ENCODE measurements at regions not wholly inside any gene's neighbourhood (a gene's known extent, or its start where the extent isn't known, plus 50 kb on each side); places are given as distances from the start of the nearest gene placed in this dataset.

DNA sequence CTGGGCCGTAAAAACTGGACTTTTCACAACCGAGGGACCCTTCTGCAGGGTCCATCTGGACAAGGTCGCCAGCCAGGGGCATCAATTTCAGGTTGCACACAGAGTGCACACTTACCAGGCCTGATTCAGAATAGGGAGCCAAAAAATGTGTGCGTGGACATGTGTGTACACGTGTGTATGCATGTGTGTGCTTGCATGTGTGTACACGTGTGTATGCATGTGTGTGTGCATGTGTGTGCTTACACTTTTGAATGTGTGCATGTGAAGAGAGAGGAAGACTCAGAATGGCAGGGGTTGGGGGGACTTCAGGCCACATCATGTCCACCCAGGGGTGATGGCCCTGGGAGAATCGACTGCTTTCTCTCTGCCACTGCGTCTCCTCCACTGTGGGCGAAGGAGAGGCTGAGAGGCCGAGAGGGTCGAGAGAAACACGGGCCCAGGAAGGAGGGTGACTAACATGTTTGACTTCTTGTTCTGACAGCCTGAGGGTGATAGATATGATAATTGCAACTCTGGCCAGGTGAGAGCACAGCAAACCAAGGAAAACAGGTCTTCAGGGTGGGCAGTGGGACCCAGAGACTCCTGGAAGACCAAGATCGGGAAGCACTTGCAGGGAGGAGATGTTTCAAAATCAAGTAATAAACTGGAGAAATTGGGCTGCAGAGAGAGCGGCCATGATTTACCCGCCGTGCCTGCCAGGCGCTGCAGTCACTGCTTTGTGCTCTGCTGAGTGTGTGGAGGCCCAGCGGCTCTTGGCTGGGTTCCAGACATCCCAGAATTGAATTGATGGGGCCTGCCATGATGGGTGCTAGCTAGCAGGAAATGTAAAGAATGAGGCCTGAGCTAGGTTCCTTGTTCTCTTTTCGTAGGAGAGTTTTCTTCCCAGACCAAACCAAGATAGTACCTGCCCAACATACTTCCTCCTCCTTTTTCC is 310.8 kb downstream of the QKI start:
- DNase-seq: no peak

DNA sequence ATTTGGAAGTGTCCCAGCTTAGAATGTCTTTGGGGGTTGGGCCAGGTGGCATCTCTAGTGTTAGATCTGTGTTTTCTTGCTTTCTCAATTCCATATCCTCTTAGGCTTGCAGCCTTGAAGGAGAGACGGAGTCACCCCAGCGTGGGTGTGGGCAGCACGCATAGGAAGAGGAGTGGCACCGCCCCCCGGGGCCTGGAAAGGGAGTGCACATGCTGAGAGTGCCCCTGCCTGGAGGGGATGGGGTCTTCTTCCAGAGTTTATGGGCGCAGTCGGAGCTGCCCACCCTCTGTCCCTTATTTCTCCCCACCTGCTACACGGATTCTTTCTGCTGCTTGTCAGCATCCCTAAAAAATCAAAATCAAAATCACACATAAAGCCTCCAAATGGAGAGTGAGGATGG is 309.7 kb downstream of the QKI start:
- no peak for DNase-seq

DNA sequence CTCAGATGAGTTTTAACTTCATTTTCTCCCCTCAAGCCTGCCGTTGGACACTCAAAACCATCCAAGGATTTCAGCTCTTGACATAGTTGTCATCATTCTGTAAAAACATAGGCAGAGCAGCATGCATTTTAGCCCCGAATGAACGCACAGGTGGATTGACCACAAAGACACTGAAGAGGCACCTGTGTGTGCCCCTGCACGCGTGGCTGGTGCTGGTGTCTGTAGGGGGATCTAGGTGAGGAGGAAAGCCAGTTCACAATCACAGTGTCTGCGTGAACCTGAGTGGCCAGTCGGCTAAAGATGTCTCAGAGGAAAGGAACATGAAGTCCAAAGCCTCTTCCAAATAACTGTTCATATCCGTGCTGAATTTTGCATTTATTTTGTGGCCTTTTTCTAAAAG is 309.2 kb downstream of the QKI start:
- DNase-seq: no peak

DNA sequence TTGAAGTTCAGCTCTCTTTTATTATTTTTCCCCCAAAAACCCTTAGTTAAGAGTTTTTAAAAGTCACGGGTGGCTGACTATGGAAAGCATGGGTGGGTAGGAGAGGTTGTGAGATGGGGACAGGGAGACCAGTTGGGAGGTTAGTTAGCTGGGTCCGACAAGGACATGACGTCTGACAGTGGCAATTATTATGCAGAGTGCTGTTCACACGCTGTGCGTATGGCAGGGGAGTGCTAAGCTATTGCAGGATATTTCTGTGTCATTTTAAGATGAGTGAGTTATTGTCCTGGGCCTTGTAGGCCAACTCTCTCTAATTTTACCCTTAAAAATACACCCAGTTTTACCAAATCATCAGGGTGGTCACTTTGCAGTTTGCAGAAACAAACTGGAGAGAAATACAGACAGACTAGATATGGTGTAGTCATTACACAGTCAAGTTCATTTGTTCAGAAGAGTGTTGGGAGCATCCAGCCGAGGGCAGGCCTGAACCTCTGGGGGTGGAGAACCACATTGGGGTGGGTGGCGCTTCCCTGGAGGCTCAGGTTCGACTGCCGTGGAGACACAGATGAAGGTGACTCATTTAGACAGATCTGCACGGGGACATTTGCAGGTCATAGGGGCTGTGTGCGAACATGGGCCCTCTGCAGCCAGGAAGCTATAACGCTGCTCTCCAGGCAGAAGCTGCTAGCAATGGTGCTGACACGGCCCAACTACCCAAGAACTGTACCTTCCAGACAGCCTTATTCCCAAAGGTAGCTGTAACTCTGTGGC is 307.6 kb downstream of the QKI start:
- DNase-seq: no peak

DNA sequence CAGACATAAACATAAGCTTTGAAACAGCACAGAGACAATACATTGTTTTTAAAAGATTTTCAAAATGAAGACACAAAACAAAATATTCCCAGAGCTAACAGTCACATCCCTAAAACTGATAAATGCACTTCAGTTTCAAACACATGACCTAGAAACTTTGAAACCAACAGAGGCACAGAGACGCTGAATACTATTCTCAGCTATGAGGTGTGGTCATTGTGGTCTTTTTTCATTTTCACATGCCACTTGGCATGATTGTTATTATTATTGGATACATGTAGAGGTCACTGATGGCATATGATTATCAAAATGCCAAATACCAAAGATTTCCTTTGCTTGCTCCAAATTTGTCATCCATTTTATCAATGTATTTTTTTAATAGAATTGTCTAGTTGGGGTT is 306.9 kb downstream of the QKI start:
- DNase-seq: no peak

DNA sequence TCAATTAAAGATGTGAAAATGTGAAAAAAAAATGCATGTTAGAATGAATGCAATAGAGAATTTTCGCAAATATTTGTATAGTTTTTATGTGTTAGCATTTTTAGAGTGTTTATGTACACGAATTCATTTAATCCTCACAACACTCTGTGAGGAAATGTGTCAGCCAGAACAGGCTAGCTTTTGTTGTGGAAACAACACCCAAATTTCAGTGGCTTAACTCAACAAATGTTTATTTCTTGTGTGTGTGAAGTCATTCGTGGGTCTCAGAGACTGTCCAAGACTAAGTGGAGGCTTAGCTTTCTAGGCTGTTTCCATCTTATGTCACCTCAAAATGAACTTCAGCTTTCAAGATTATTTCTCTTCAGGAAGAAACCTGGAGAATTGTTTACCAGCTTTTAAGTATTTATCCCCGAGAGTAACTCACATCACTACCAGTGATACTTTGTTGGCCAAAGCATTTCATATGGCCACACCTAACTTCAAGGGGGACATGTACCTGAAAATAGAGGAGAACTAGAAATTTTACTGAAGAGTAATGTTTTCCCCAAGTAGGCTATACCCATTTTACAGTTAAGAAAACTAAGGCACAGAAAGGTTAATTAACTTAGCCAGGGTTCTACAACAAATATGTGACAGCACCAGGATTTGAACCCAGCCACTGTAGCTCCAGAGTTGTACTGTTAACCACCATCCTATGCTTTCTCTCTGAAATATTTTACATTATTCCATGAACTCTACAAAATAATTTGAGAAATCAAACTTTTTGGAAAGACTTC is 306.1 kb downstream of the QKI start:
- DNase-seq: no peak

DNA sequence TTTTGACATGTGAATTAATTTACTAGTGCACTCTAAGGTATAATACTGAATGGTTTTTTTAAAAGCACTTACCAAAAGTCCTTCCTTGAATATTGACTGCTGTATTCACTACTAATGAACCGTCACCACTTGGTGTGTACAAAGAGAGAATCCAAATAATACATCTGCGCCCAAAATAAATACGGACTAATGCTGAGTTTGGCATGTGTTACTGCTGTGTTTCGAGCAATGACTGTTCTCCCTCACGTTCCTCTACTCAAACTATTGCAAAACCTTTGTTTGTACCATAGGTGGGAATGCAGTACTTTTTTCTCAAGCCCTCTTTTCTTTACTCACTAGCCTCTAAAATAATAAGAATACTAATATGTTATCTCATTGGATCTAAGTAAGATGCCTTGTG is 305.5 kb downstream of the QKI start:
- DNase-seq: no peak

DNA sequence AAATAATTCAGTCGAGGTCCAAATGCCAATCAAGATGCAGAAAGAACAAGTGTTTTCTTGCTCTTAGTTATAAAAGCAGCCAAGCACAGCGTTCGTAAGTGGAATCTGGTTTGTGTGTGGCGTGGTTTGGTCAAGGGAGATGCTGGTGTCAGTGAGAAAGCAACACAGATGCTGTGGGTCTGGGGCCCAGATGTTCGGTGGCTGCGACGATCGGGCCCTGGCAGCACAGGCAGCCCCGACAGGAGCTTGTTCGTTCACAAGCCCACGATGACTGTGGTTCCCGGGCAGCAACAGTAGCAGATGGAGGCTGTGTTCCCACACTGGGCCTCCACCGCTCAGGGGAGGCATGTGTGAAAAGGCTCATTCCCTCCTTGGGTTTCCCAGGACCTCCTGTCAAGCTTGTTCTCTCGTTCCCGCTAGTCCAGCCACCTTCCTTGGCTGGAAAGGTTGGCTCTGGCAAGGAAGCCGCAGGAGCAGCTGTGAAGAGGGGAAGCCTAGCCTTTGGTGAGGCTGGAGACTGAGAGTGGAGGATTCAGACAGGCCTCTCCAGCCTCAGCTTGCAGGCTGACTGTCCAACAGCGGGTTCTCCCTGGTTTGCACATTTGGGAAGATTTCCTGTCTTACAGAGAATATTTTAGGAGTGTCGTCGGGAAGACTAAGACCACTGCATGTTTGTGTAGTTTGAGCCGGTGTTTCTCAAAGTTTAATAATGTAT is 304.7 kb downstream of the QKI start:
- DNase-seq: no peak

DNA sequence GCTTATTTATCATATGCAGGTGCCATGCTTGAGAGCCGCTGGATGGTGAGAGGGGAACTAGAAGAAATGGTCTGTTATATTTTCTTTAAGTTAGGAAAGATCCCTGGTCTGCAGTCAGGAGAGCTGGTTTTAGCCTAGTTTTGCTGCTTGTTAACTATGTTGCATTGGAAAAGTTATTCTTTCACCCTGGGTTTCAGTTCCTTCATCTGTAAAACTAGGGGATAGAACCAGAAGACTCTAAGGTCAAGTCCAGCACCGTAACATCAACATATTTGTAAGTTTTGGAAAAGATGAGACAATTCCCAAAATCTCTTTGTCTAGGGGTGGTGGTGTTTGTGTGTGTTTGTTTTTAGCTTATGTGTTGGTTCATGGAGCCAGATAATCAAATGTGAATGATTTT is 304.0 kb downstream of the QKI start:
- DNase-seq: no peak

DNA sequence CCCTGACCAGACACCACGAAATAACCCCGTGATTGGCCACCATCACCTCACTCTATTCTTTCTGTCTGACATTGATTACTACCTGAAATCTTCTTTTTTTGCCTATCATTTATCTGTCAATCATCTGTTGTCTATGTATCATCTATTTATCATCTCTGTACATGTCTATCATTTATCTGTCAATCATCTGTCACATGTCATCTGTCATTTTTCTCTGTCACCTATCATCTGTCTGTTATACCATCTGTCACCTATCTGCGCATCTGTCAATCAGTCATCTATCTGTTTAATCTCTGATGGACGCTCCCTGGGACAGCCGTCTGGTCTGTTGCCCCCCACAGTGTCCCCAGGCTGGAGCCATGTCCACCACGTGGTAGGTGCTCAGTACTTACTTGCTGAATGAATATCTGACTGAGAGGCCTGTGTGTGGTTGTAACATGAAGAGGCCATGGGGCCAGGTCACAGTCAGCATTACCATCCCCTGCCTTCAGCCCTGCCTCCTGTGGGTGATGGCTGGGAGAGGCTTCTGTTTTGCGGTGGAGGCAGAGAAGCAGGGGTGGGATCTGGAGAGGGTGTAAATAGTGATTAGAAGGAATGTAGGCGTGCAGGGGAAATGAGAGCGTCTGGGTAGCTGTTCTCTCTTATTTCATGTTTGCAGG is 302.7 kb downstream of the QKI start:
- DNase-seq: no peak

DNA sequence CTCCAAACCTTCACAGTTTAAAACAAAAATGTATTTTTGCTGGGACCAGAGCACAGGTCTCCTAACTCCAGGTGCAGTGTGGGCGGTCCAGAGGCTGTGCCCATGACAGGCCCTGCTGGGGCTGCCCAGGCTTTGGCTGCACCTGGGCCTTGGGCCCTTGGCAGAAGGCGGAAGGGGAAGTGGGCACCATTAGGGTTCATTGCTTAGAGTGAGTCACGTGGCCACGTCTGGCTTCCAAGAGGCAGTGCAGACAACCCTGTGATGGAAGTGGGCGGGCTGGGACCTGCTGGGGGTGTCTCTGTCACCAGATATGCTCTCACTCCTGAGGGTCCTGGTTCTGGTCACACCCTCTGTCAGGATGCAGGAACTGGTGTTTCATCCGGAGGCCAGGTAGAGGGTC is 302.2 kb downstream of the QKI start:
- no peak for DNase-seq

DNA sequence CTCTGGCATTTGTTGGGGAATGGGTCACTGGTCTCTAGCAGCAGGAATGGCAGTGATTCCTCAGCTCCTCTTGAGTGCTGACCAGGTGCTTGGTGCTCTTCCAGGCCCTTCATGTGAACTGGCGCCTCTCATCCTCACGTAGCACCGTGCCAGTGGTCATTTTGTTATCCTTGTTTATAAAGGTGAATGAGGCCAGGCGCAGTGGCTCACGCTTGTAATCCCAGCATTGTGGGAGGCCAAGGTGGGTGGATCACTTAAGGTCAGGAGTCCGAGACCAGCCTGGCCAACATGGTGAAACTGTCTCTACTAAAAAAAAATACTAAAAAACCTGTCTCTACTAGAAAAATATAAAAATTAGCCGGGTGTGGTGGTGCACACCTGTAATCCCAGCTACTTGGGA is 301.3 kb downstream of the QKI start:
- DNase-seq: no peak

DNA sequence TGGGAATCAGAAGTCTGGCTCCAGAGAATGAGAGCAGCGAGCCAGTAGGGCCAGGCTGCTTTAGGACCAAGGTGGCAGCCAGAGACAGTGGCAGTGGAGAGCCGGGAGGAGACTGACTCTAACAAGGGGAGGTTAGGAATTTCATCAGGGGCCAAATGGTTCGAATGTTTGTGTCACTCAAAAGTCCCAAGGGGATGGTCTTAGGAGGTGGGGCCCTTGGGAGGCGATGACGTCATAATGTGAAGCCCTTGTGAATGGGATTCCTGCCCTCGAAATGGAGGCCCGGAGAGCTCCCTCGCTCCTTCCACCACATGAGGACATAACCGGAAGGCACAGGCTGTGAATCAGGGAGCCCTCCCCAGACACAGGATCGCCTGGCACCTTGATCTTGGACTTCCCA is 299.7 kb downstream of the QKI start:
- DNase-seq: no peak

DNA sequence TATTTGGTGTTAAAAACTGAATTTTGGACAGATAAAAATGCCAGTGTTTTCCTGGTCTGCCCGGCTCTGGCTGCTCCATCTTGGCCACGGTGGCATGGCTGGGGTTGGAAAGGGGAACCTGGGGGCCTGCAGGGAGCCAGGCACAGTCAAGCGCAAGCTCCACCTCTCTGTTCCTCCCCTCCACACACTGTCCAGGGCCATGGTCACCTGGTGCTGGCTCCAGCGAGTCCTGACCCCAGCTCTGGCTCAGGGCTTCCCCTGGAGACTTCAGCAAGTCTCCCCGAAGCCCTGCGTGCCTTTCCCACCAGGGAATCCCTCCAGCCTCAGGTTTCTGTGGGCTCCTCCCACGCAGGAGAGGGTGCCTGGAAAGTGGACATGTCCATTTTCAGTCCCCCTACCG is 298.5 kb downstream of the QKI start:
- no peak for DNase-seq

DNA sequence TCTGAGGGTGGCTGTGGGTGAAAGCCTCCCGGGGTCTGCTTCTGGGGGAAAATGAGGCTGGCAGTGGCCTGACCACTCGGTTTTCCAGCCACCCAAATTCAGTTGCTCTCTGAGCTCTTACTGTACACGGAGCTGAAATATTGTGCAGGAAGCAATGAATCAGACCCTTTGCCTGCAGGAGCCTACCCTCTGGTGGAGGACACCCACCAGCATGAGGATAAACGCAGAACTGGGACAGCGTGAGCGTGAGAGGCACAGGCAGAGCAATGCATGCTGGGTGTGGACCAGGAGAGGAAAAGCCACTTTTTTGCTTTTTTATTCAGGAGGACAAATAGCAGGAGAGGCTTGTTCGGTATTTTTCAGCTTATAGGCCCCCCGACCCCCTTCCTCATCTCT is 298.0 kb downstream of the QKI start:
- no peak for DNase-seq

DNA sequence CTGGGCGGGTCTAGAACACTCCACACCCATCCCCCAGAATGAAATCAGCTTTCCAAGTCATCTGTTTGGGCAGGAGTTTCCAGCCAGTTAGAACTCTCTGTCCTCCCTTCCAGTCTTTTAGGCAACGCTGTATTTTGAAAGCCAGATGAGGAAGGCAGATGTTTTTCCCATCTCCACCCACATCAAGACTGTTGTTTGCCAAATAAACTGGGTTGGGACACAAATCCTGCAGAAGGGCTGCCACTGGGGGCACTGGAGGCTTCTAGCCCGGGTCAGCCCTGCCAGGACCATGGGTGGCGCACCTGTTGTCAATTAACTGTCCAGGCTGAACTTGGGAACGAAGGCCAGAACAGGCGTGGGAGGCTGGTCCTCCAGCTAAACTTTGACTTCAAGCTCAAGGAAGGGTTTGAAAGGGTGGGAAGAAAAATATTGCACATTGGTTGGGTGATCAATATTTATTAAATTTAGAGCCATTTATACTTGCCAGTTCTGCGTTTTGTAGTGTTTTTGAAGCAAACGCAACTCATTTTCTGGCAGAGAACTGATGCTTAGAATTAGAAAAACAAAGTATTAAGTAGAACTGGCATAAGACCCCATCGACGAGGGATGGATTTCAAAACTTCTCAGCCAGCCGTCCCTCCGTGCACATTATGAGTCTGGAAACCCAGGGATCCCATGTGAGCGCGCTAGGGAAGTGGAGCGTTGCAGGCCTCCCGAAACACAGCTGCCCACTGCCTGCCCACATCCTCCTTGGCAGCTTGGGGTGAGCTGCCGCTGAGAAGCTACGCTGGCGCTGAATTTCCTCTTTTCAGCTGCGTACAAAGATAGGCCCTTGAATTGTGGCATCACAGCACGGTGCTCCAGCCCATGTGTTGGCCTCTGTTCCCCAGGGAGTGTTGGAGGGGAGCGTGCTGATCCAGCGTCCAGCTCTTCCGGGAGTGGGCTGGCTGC is 297.4 kb downstream of the QKI start:
- DNase-seq: no peak

DNA sequence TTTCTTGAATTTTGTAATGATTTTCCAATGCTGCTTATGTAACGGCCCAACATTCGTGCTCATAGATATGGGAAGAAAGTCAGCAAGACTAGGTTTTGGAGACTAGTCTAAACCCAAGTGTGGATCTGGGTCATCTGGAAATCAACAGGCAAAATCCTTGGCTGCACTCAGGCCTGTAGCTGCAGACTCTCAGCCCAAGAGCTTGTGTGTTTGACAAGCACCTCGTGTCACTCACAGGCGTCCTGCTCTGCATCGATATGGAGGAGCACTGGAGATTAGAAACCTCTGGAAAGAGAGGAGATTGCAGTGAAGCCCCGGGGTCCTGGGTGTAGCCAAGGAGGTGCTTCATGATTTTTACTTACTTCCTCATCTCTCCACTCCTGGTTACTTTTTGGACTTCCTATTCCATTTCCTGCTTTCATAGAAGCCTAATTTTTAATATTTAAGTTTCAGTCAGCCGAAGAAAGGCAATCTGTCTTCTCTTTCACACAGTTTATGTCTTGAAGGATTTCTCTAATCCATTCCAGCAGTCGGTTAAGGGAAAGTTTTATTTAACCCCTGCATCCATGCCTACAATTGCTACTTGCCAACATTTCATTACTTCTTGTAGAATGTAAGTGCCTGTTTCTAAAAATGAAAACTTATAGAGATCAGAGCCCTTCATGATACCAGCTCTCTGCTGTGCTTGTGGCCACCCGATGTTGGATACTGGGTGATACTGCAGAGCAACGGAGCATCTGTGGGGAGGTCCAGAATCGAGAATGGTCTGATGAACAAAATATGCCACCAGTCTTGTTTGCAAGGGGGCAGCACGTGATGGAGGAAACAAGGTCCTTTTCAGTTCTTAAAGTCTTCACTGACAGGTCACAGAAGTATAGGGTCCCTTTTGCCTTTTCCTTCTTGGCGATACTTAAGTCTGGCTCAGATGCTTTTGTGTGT is 296.3 kb downstream of the QKI start:
- no peak for DNase-seq

DNA sequence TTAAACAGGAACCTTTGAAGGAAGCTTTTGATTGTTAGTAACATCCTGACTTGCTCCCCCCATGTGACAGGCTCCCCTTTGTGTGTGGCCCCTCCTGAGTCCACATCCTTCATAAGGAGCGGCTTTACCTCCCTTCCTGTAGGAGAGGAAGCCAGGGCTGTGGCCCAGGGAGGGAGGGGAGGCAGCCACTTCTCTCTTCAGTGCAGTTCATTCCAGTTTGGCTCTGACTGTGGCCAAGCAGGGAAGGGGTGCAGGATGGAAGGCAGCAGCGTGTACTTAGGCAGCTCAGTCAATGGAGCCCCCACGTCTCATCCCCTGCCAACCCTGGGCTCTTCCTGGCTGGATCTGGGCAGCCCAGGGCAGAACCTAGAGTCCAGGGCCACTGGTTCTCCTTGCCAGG is 295.2 kb downstream of the QKI start:
- no peak for DNase-seq

DNA sequence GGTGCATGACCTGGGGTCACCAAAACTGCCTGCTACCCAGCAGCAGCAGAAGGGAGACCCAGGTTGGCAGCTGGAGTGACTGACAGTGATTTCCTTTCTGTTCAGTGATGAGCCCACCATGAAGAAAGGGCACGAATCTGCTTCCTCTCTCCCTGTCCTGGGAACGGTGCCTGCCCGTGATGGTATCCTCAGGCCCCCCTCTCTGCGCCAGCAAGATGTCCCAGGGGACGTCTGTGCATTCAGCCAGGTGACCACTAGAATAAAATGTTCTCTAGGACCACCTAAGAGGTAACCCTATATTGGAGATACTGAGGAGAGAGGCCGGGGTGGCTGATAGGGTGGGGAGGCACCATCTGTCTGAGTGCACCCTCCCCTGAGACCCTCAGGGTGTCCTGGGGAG is 294.7 kb downstream of the QKI start:
- DNase-seq: no peak

DNA sequence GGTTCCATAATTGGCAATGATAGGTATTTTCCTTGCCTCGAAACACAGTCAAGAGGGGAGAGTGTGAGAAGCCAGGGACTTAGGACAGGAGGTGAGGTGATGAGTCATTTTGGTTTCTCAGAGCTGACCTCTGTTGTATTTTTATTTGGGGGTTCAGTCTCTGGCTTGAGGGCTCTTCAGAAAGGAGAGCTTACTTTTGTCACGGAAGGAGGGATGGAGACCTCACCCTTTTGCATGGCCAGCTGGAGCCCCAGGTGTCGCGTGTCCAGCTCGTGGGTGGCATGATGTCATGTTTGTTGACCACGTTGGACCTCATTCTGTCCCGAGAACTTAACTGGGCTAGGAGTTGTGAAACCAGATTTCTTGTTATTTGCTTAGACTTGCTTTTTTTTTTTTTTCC is 293.9 kb downstream of the QKI start:
- no peak for DNase-seq
